ENCODE measurements at regions not wholly inside any gene's neighbourhood (a gene's known extent, or its start where the extent isn't known, plus 50 kb on each side); places are given as distances from the start of the nearest gene placed in this dataset.

DNA sequence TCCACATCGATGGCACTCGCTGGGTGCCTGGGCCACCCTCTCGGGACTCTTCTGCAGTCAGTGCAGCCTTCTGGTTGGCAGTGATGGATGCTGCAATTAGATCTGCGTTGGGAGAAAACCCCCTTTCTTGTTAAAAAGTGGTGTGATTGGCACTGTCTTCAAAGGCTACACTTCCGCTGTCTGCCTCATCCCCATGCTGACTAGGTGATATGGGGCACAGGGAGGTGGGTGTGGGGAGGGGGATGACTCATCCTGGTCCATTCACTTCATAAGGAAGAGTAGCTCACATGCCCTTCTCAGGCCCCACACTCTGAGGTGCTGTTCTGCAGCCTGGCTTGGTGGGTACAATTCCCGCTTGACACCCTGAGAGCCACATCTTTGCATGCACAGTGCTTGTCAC, 77.4 kb downstream of the THNSL2 start:
- TF ChIP-seq POLR2AphosphoS5 (IDR thresholded peaks at IDR 0.05; ENCODE audit: borderline replicate concordance, low read depth, low read length) (no peak), EZH2 (IDR thresholded peaks at IDR 0.05) (no peak), FOXP2 (optimal IDR thresholded peaks at IDR 0.05; ENCODE audit: control extremely low read depth, extremely low read length, insufficient read depth) (no peak)

Data from SK-N-MC (cell line).